22Rv1 (cell line): ENCODE measurements at regions not wholly inside any gene's neighbourhood (a gene's known extent, or its start where the extent isn't known, plus 50 kb on each side); places are given as distances from the start of the nearest gene placed in this dataset.

ENCODE experiments used
- ZFX ChIP-seq: fragments of 450-650 bp; IDR thresholded peaks from 2 replicates; pipeline ENCODE4 v1.6.1; 2017; ENCODE audit warnings: antibody characterized with exemption, borderline replicate concordance
- TF ChIP-seq, protein P1 (sequence below): fragments of 450-650 bp; IDR thresholded peaks from 2 replicates; pipeline ENCODE4 v1.5.1; 2017; ENCODE audit warnings: mild to moderate bottlenecking

DNA sequence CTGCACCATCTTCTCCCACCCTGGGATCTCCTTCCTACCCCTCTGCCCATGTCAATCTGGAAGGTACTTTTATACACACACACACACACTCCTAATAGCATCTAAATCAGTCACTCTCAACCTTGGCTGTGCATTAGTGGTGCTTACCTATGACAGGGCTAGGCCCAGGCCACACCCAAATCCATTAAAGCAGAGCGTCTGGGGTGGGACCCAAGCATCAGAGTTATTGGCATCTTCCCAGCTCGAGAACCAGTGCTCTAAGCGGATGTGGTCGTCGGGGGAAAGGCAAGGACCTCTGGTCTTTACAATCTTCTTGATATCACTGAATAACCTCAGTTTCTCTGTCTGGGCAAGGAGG lies 194.6 kb downstream of the TRIM29 start:
- TF ChIP-seq, protein P1, sequence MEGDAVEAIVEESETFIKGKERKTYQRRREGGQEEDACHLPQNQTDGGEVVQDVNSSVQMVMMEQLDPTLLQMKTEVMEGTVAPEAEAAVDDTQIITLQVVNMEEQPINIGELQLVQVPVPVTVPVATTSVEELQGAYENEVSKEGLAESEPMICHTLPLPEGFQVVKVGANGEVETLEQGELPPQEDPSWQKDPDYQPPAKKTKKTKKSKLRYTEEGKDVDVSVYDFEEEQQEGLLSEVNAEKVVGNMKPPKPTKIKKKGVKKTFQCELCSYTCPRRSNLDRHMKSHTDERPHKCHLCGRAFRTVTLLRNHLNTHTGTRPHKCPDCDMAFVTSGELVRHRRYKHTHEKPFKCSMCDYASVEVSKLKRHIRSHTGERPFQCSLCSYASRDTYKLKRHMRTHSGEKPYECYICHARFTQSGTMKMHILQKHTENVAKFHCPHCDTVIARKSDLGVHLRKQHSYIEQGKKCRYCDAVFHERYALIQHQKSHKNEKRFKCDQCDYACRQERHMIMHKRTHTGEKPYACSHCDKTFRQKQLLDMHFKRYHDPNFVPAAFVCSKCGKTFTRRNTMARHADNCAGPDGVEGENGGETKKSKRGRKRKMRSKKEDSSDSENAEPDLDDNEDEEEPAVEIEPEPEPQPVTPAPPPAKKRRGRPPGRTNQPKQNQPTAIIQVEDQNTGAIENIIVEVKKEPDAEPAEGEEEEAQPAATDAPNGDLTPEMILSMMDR = no peak
- no peak for TF ChIP-seq ZFX
